Erythroblast (primary cell): ENCODE measurements at regions not wholly inside any gene's neighbourhood (a gene's known extent, or its start where the extent isn't known, plus 50 kb on each side); places are given as distances from the start of the nearest gene placed in this dataset.

ENCODE experiments used
- GATA1 ChIP-seq: IDR thresholded peaks from 2 replicates; pipeline ENCODE4 v1.6.1; 2011; ENCODE audit warnings: low read depth, mild to moderate bottlenecking, control low read depth, low read length, moderate library complexity
- POLR2A ChIP-seq: IDR thresholded peaks from 2 replicates; pipeline ENCODE4 v1.6.1; 2011; ENCODE audit warnings: mild to moderate bottlenecking, low read length

DNA sequence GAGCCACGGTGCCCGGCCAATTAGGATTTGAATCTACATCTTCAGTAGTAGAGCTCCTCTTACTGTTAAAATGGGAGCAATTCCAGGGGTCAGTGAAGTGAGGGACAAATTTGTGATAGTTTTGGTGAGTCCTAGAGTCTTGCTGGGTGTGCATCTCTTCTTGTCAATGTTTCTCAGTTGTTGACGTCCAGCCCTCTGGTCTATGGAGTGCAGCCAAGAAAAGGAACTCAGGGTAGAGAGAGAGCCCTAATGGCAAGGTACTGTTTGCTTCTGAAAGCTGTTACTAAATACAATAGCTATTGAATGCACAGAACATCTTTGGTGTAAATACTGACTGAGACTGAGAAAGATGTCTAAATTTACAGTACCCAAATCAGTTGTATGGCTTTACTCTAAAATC lies 282.5 kb upstream of the SALL1 start:
- no peak for TF ChIP-seq POLR2A
- no peak for TF ChIP-seq GATA1
